HG03575 (cell line): ENCODE measurements at regions not wholly inside any gene's neighbourhood (a gene's known extent, or its start where the extent isn't known, plus 50 kb on each side); places are given as distances from the start of the nearest gene placed in this dataset.

Source experiments
- ATAC-seq: cut with Tn5 transposase; IDR thresholded peaks from one replicate; pipeline ENCODE4 v1.9.1; 2021; ENCODE audit not compliant: unreplicated experiment, insufficient number of reproducible peaks, low FRiP score; ENCODE audit errors: extremely low read depth

- no peak for ATAC-seq
Measured at GRCh38 chr2:150182566-150183235, 304.8 kb downstream of the RND3 start.

GRCh38 chr2:150178591-150178990, 308.9 kb downstream of the RND3 start:
- ATAC-seq, result no peak

GRCh38 chr2:150174971-150175421, 312.5 kb downstream of the RND3 start:
- no peak for ATAC-seq

- no peak for ATAC-seq
Measured at GRCh38 chr2:150174056-150174805, 313.2 kb downstream of the RND3 start.

- no peak for ATAC-seq
Measured at GRCh38 chr2:150171065-150171548, 316.4 kb downstream of the RND3 start.

GRCh38 chr2:150169237-150169629, 318.2 kb downstream of the RND3 start:
- ATAC-seq, result no peak

GRCh38 chr2:150168595-150169236, 318.8 kb downstream of the RND3 start:
- ATAC-seq, result no peak

GRCh38 chr2:150167711-150168110, 319.8 kb downstream of the RND3 start:
- ATAC-seq, result peak; percentile 99

GRCh38 chr2:150166313-150167051, 321.0 kb downstream of the RND3 start:
- no peak for ATAC-seq

GRCh38 chr2:150165988-150166312, 321.5 kb downstream of the RND3 start:
- ATAC-seq, result no peak

- ATAC-seq, result no peak
Measured at GRCh38 chr2:150165442-150165841, 322.0 kb downstream of the RND3 start.

GRCh38 chr2:150162241-150162942, 325.1 kb downstream of the RND3 start:
- ATAC-seq, result no peak

- no peak for ATAC-seq
Measured at GRCh38 chr2:150160058-150160457, 327.4 kb downstream of the RND3 start.

- no peak for ATAC-seq
Measured at GRCh38 chr2:150159300-150159699, 328.2 kb downstream of the RND3 start.

- ATAC-seq, result no peak
Measured at GRCh38 chr2:150156876-150157275, 330.6 kb downstream of the RND3 start.

- ATAC-seq, result no peak
Measured at GRCh38 chr2:150156415-150156814, 331.1 kb downstream of the RND3 start.

- ATAC-seq, result no peak
Measured at GRCh38 chr2:150154308-150154797, 333.1 kb downstream of the RND3 start.

GRCh38 chr2:150153646-150154307, 333.7 kb downstream of the RND3 start:
- ATAC-seq, result no peak
